ENCODE measurements at regions not wholly inside any gene's neighbourhood (a gene's known extent, or its start where the extent isn't known, plus 50 kb on each side); places are given as distances from the start of the nearest gene placed in this dataset.

GRCh38 chr10:98318861-98319260 is 50.9 kb upstream of the LOXL4 start:
- TF ChIP-seq CTCF (IDR thresholded peaks at IDR 0.05; ENCODE audit: low read length), result no peak
- no peak for TF ChIP-seq EZH2 (optimal IDR thresholded peaks at IDR 0.05; ENCODE audit: low read depth, low read length)
- no peak for TF ChIP-seq EZH2phosphoT487 (IDR thresholded peaks at IDR 0.05; ENCODE audit: low read length)
